B cell (primary cell): ENCODE measurements at regions not wholly inside any gene's neighbourhood (a gene's known extent, or its start where the extent isn't known, plus 50 kb on each side); places are given as distances from the start of the nearest gene placed in this dataset.

ENCODE experiments used
- EZH2 ChIP-seq: IDR thresholded peaks from 2 replicates; pipeline ENCODE4 v1.6.1; 2012; ENCODE audit warnings: borderline replicate concordance, low read depth, mild to moderate bottlenecking, moderate library complexity, low read length; ENCODE audit not compliant: insufficient read depth, poor library complexity, severe bottlenecking
- TF ChIP-seq, protein P1 (sequence below): fragments of 200-600 bp; IDR thresholded peaks from one replicate; pipeline ENCODE4 v1.8.0; 2022; ENCODE audit warnings: antibody characterized with exemption, mild to moderate bottlenecking

DNA sequence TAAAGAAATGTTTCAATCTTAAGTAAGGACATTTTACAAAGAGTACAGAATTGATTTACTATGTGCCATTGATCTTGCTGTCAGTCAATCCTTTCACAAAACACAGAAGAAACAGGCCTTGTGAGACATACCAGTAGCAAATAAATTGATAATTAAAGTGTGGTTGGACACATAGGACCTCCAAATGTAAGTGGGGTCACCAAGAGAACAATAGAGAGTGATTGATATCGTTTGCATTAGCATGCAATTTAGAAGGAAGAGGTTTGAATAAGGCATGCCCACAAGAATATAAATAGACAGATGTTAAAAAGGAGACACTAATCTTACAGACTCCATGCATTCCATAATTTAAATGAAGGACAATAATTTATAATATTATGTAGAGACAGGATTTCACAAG lies 1628.3 kb downstream of the PCDH9 start:
- no peak for TF ChIP-seq EZH2
- TF ChIP-seq, protein P1, sequence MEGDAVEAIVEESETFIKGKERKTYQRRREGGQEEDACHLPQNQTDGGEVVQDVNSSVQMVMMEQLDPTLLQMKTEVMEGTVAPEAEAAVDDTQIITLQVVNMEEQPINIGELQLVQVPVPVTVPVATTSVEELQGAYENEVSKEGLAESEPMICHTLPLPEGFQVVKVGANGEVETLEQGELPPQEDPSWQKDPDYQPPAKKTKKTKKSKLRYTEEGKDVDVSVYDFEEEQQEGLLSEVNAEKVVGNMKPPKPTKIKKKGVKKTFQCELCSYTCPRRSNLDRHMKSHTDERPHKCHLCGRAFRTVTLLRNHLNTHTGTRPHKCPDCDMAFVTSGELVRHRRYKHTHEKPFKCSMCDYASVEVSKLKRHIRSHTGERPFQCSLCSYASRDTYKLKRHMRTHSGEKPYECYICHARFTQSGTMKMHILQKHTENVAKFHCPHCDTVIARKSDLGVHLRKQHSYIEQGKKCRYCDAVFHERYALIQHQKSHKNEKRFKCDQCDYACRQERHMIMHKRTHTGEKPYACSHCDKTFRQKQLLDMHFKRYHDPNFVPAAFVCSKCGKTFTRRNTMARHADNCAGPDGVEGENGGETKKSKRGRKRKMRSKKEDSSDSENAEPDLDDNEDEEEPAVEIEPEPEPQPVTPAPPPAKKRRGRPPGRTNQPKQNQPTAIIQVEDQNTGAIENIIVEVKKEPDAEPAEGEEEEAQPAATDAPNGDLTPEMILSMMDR, result no peak
